ENCODE measurements at regions not wholly inside any gene's neighbourhood (a gene's known extent, or its start where the extent isn't known, plus 50 kb on each side); places are given as distances from the start of the nearest gene placed in this dataset.

- no peaks in the 10 kb centered on the region; the same call in 1 of the 2 replicates for H3K27me3 Mint-ChIP-seq (ENCODE audit: low read depth)
- TF ChIP-seq CTCF (IDR thresholded peaks at IDR 0.05) (no peak), JAZF1 (CRISPR knock-in tag; IDR thresholded peaks at IDR 0.05) (no peak), ZSCAN18 (CRISPR knock-in tag; IDR thresholded peaks at IDR 0.05) (no peak)
- peaks cover 17% of the 10 kb centered on the region for H3K9me3 Mint-ChIP-seq
- no peaks in the 10 kb centered on the region for H3K36me3 Mint-ChIP-seq
- no peaks in the 10 kb centered on the region for H3K4me1 Mint-ChIP-seq
- ATAC-seq (no peak), DNase-seq (ENCODE audit: low spot score) (no peak)
- CTCF ChIA-PET, result no interaction called here
- H3K4me3 Mint-ChIP-seq, result no peak overlapping the region
- no peak overlapping the region for H3K27ac Mint-ChIP-seq
- POLR2A ChIA-PET, result no interaction called here
Observed at GRCh38 chr20:12110711-12111110, 193.0 kb downstream of the BTBD3 start.

GRCh38 chr20:12111431-12112088, 193.9 kb downstream of the BTBD3 start:
- Mint-ChIP-seq H3K27ac (no peak overlapping the region), H3K9me3 (peaks cover 12% of the 10 kb centered on the region), H3K4me1 (no peaks in the 10 kb centered on the region), H3K4me3 (no peak overlapping the region), H3K36me3 (no peaks in the 10 kb centered on the region), H3K27me3 (ENCODE audit: low read depth) (no peaks in the 10 kb centered on the region; the same call in 1 of the 2 replicates)
- POLR2A ChIA-PET, result no interaction called here
- TF ChIP-seq NR2C2 (CRISPR knock-in tag; IDR thresholded peaks at IDR 0.05) (no peak), USF1 (CRISPR knock-in tag; IDR thresholded peaks at IDR 0.05) (no peak), SMAD3 (CRISPR knock-in tag; IDR thresholded peaks at IDR 0.05; ENCODE audit: borderline replicate concordance) (no peak), ARID4B (CRISPR knock-in tag; IDR thresholded peaks at IDR 0.05; ENCODE audit: borderline replicate concordance) (no peak), FOXJ3 (CRISPR knock-in tag; IDR thresholded peaks at IDR 0.05; ENCODE audit: borderline replicate concordance) (no peak), FOXP1 (CRISPR knock-in tag; IDR thresholded peaks at IDR 0.05; ENCODE audit: borderline replicate concordance) (no peak)
- CTCF ChIA-PET, result no interaction called here
- ATAC-seq (no peak), DNase-seq (ENCODE audit: low spot score) (no peak)

GRCh38 chr20:12112089-12112474, 194.4 kb downstream of the BTBD3 start:
- Mint-ChIP-seq H3K4me3 (no peak overlapping the region), H3K4me1 (no peaks in the 10 kb centered on the region), H3K27ac (no peak overlapping the region), H3K36me3 (no peaks in the 10 kb centered on the region), H3K9me3 (peaks cover 8% of the 10 kb centered on the region), H3K27me3 (ENCODE audit: low read depth) (no peaks in the 10 kb centered on the region; the same call in 1 of the 2 replicates)
- CTCF ChIA-PET, result no interaction called here
- POLR2A ChIA-PET, result no interaction called here
- ATAC-seq (no peak), DNase-seq (ENCODE audit: low spot score) (no peak)
- TF ChIP-seq FOXP4 (CRISPR knock-in tag; IDR thresholded peaks at IDR 0.05), result no peak
- TF ChIP-seq NR2C2 (CRISPR knock-in tag; IDR thresholded peaks at IDR 0.05), result no peak
- TF ChIP-seq MAX (CRISPR knock-in tag; IDR thresholded peaks at IDR 0.05), result no peak
- no peak for TF ChIP-seq PRDM15 (CRISPR knock-in tag; IDR thresholded peaks at IDR 0.05)
- no peak for TF ChIP-seq SP1 (CRISPR knock-in tag; conservative IDR thresholded peaks at IDR 0.05)
- TF ChIP-seq JUN (CRISPR knock-in tag; IDR thresholded peaks at IDR 0.05), result no peak
- no peak for TF ChIP-seq TCF7 (CRISPR knock-in tag; IDR thresholded peaks at IDR 0.05; ENCODE audit: low read depth)
- TF ChIP-seq ESRRA (CRISPR knock-in tag; IDR thresholded peaks at IDR 0.05; ENCODE audit: borderline replicate concordance), result no peak

Measured in WTC11 (cell line).